ENCODE measurements at regions not wholly inside any gene's neighbourhood (a gene's known extent, or its start where the extent isn't known, plus 50 kb on each side); places are given as distances from the start of the nearest gene placed in this dataset.

- H3K4me3 ChIP-seq = no peak overlapping the region
- ATAC-seq (no peak), DNase-seq (ENCODE audit: low read depth, low spot score) (no peak), FAIRE-seq (no peak)
- no peaks in the 10 kb centered on the region for H4K20me1 ChIP-seq (ENCODE audit: control insufficient read depth, insufficient read depth)
- H2AFZ ChIP-seq (ENCODE audit: control insufficient read depth, low read depth, low read length) = no peak overlapping the region
- in situ Hi-C loops (cut with MboI) (loop anchor here (5.0 kb wide), 1 partner anchor 40 kb away; no protein-coding TSS in a partner anchor), intact Hi-C loops (cut with micrococcal nuclease; ENCODE audit: unreplicated experiment) (no loop called here)
- no peak overlapping the region for H3K9ac ChIP-seq (ENCODE audit: control insufficient read depth, insufficient read depth, low read length)
- RAD21 ChIA-PET (ENCODE audit: unreplicated experiment) = no interaction called here
- no peak overlapping the region for H3K4me2 ChIP-seq (ENCODE audit: control insufficient read depth, insufficient read depth)
- WGBS (ENCODE audit: insufficient coverage, insufficient replicate concordance, low lambda C conversion rate, missing lambda C conversion rate) = 2% methylated on average over 3 of the region's 3 CpGs
- POLR2A ChIA-PET = no interaction called here
- SMC1A ChIA-PET (ENCODE audit: uncharacterized antibody, unreplicated experiment) = no interaction called here
- TF ChIP-seq TBL1XR1 (IDR thresholded peaks at IDR 0.05; ENCODE audit: low read depth, low read length) = no peak
- TF ChIP-seq SUZ12 (IDR thresholded peaks at IDR 0.05; ENCODE audit: unreplicated experiment) = no peak
- no peak for TF ChIP-seq IRF3 (IDR thresholded peaks at IDR 0.05)
- TF ChIP-seq POU2F2 (IDR thresholded peaks at IDR 0.05; ENCODE audit: borderline replicate concordance, low read depth, low read length) = no peak
- TF ChIP-seq MXI1 (IDR thresholded peaks at IDR 0.05; ENCODE audit: low read depth, low read length) = no peak
- no peak for TF ChIP-seq ZBTB4 (CRISPR knock-in tag; IDR thresholded peaks at IDR 0.05)
- no peak for TF ChIP-seq SIN3A (IDR thresholded peaks at IDR 0.05; ENCODE audit: low read depth, low read length)
- TF ChIP-seq E4F1 (IDR thresholded peaks at IDR 0.05; ENCODE audit: borderline replicate concordance, partially characterized antibody) = no peak
- no peak for TF ChIP-seq FOS (IDR thresholded peaks at IDR 0.05; ENCODE audit: borderline replicate concordance, extremely low read depth, insufficient read length)
- no peak for TF ChIP-seq NRF1 (conservative IDR thresholded peaks at IDR 0.05; ENCODE audit: low read depth, low read length)
- no peak for TF ChIP-seq ZNF24 (IDR thresholded peaks at IDR 0.05)
- no peak for TF ChIP-seq NR2F1 (conservative IDR thresholded peaks at IDR 0.05)
- TF ChIP-seq EZH2 (IDR thresholded peaks at IDR 0.05; ENCODE audit: borderline replicate concordance, control insufficient read depth, low read depth, low read length) = no peak
- H3K27me3 ChIP-seq (replicated peaks in 1 of 2; ENCODE audit: control insufficient read depth in 2 of 2, insufficient read depth in 2 of 2, low read length in 1 of 2) = no peaks in the 10 kb centered on the region
- CTCF ChIA-PET = no interaction called here
- no peak overlapping the region for H3K27ac ChIP-seq (ENCODE audit: control insufficient read depth, insufficient read depth)
- H3K9me3 ChIP-seq (replicated peaks; ENCODE audit: control insufficient read depth, insufficient read depth, low read length) = no peaks in the 10 kb centered on the region
- H3K36me3 ChIP-seq (ENCODE audit: control insufficient read depth in 2 of 2, insufficient read depth in 2 of 2, low read length in 1 of 2) = no peaks in the 10 kb centered on the region
- H3K79me2 ChIP-seq (ENCODE audit: control insufficient read depth, insufficient read depth, low read length) = no peaks in the 10 kb centered on the region
- H3K4me1 ChIP-seq (ENCODE audit: control insufficient read depth, insufficient read depth, low read length) = no peaks in the 10 kb centered on the region
- BruUV-seq (replicated peaks) = no TSS peak
These were observed 485.7 kb downstream of the NUF2 start for GRCh38 chr1:163807331-163808049.
